ENCODE measurements at regions not wholly inside any gene's neighbourhood (a gene's known extent, or its start where the extent isn't known, plus 50 kb on each side); places are given as distances from the start of the nearest gene placed in this dataset.
"Not testable (repeated sequence)": the region's sequence is repeated elsewhere in the genome, so short reads cannot be mapped to it uniquely, and the experiment has no call there.

- TF ChIP-seq CTCF (IDR thresholded peaks at IDR 0.05; ENCODE audit: low read depth, low read length); EZH2phosphoT487 (IDR thresholded peaks at IDR 0.05; ENCODE audit: low read depth): not testable (repeated sequence)
Measured at GRCh38 chr21:26233297-26233696, 62.7 kb upstream of the APP start.

Measured in OCI-LY3 (cell line).